ENCODE measurements at regions not wholly inside any gene's neighbourhood (a gene's known extent, or its start where the extent isn't known, plus 50 kb on each side); places are given as distances from the start of the nearest gene placed in this dataset.
"Not testable (repeated sequence)": the region's sequence is repeated elsewhere in the genome, so short reads cannot be mapped to it uniquely, and the experiment has no call there.

DNA sequence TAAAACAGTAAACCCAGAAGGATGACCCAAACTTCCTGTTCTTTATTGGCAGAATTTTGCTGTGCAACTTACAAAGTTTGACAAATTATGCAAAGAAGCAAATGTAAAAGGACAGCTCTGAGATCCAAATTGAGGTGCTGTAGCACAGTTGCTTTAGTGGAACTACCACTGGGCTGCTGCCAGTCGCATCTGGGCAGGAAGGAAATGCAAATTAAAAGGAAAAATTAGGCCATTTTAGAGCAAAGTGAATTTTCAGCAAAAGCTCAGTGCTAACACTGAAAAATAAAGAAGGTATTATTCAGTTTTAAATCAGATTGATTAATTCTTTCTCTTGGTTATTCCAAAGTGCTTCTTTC, 104.5 kb downstream of the ZMAT3 start:
- no peak for DNase-seq (ENCODE audit: low spot score)

DNA sequence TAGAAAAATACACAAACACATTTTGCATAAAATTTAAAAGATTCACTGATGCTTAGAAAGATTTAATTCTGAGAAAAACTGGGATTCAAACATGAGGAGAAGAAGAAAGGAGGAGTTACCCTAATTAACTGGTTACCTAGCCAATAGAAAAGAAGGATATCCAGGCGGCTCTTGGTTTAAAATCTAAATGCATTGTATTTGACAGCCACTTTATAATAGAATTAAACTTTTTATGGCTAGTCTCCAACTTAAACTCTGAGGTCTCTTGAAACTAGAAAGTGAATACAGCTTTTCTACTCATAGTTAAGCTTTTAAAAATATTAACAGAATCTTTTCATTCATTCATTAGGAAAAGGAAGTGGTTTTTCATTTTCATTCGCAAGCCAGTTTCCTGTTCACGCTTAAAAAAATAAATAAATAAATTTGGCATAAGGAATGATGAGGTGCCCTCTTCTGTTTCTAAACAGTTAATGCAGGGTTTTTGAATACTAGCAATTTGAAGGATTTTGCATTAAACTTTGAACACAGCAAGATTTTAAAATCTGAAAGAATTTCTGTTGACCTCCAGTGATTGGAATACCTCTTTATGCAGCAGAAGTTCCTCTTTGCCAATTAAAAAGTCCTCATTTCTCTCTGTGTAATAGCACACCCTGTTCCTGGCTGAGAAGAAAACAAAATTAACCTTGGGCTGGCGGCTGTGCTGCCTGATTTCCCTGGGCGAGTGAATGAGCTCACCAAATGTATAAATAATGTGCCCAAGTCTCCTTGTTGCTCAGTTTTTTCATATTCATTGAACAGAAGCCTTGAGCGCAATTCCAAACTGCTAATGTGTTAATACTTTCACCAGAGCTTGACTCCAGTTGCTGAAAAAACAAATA, 105.1 kb downstream of the ZMAT3 start:
- peak; percentile 75 for DNase-seq (ENCODE audit: low spot score)

DNA sequence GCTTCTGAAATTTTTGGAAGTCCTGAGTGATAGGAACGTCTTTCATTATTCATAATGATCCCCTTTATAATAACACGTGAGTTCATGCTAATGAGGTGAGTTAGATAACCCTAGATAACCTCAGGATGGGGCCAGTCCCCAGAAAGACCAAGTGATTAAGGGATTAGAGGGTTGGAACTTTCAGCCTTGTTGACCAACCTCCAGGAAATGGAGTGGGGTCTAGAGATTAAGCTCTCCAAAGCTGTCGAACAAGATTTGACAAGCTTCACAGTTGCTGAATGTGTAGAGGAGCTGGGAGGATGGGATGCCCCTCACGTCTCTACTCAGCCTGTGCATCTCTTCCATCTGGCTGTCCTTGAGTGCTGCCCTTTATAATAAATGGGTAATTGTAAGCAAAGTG, 107.1 kb downstream of the ZMAT3 start:
- DNase-seq (ENCODE audit: low spot score): no peak

DNA sequence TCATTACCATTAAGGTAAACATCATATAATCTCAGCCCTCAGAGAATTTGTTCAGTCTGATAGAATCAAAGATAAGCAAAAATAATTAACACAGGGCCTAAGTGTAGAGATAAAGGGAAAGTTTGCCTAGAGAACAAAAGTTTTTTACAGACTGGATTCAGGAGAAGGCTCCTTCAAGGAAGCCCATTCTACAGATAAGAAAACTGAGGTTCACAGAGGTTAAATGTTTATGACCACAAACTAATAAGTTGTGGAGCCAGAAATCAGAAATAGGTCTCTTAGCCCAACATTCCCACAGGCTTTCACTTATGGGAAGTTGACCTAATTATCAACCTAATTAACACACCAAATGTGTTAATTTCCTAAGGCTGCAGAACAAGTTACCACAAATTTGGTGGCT, 110.7 kb downstream of the ZMAT3 start:
- DNase-seq (ENCODE audit: low spot score): no peak

DNA sequence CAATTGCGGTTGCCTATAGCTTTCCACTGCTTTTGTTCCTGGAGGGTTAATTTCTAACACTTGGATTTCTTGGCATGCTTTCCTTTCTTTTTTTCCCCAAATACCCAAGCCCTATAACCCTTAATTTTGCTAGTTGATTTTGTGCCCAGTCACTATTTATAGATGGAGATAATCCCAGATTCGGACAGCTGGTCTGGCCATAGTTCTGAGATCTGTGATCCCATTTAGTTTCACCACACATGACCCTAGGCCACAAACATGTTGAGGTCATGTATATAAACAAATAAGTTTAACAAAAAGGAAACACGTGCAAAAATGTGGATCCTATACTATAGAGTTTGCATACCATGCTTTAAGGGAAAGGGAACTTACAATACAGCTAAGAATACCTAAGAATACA, 111.4 kb downstream of the ZMAT3 start:
- DNase-seq (ENCODE audit: low spot score): no peak

DNA sequence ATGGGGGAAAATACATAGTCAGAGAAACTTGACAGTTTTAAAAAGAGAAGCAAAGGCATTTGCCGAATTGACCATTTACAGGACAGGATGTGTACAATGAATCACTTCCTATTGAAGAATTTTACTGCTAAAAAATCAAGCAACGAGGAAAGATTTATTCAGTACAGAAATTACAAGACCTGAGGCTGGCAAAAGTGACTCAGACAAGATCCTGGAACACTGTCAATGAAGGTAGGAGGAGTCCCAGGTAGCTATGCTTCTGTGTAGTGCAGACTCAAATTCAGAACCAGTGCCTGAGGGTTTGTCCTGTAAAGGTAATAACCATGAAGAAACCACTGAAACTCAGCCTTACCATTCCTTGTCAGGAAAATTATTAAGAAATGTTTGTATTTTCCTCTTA, 120.9 kb downstream of the ZMAT3 start:
- peak; percentile 53 for DNase-seq (ENCODE audit: low spot score)

DNA sequence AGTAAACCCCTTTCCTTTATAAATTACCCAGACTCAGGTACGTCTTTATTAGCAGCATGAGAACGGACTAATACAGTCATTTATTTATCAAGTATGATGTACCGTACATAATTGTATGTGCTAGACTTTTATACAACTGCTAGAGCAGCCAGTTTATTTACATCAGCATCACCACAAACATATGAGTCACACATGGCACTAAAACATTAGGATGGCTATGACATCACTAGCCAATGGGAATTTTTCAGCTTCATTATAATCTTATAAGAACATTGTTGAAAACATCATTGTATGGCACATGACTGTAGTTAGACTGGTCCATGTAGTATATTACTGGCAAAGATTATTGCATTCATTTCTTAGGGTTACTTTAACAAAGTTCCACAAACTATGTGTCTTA, 121.7 kb downstream of the ZMAT3 start:
- DNase-seq (ENCODE audit: low spot score): no peak

DNA sequence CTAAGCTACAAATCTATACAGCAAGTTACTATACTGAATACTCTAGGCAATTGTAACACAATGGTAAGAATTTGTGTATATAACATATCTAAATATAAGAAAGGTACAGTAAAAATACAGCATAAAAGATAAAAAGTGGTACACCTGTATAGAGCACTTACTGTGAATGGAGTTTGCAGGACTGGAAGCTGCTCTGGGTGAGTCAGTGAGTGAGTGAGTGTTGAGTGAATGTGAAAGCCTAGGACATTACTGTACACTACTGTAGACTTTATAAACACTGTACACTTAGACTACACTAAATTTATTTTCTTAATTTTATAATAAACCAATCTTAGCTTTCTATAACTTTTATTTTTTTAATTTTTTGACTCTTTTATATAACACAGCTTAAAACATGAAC, 123.1 kb downstream of the ZMAT3 start:
- no peak for DNase-seq (ENCODE audit: low spot score)

DNA sequence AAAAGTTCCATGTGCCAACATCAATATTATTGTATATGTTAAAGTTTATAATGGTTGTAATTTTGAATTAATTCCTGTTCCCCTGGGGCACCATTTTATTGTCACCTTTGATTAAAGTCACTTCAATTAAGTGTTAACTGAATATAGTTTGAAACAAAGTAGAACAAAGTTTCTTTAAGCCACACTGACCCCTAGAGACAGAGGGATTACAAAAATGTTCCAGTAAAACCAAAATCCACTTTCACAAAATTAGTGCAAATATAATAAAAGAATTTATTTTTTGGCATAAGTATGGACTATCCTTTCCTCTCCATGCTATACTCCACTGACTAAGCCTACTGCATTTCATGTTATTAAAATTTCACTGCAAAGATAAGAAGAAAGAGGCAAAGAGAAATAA, 123.9 kb downstream of the ZMAT3 start:
- DNase-seq (ENCODE audit: low spot score): no peak

DNA sequence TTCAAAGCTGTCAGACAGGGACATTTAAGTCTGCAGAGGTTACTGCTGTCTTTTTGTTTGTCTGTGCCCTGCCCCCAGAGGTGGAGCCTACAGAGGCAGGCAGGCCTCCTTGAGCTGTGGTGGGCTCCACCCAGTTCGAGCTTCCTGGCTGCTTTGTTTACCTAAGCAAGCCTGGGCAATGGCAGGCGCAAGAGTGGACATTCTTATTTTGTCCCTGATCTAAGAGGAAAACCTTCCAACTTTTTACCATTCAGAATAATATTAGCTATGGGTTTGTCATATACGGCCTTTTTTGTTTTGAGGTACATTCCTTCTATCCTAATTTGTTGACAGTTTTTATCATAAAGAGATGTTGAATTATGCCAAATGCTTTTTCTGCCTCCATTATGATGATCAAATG, 129.3 kb downstream of the ZMAT3 start:
- not testable (repeated sequence) for DNase-seq (ENCODE audit: low spot score)

DNA sequence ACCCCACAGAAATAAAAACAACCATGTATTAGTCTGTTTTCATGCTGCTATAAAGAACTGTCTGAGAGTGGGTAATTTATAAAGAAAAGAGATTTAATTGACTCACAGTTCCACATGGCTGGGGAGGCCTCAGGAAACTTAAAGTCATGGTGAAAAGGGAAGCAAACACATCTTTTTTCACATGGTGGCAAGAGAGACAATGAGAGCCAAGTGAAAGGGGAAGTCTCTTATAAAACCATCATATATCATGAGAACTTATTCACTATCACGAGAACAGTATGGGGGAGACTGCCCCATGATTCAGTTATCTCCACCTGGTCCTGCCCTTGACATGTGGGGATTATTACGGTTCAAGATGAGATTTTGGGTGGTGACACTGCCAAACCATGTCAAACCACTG, 141.5 kb downstream of the ZMAT3 start:
- DNase-seq (ENCODE audit: low spot score): no peak

DNA sequence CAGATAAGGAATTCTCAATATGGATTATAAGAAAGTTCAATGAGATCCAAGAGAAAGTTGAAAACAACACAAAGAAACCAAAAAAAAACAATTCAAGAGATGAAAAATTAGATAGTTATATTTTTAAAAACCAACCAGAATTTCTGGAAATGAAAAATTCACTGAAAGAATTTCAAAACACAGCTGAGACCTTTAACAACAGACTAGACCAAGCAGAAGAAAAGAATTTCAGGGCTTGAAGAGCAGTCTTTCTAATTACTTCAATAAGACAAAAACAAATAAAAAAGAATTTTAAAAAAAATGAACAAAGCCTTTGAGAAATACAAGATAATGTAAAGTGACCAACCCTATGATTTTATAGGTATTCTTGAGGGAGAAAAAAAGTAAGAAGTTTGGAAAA, 155.4 kb downstream of the ZMAT3 start:
- no peak for DNase-seq (ENCODE audit: low spot score)

DNA sequence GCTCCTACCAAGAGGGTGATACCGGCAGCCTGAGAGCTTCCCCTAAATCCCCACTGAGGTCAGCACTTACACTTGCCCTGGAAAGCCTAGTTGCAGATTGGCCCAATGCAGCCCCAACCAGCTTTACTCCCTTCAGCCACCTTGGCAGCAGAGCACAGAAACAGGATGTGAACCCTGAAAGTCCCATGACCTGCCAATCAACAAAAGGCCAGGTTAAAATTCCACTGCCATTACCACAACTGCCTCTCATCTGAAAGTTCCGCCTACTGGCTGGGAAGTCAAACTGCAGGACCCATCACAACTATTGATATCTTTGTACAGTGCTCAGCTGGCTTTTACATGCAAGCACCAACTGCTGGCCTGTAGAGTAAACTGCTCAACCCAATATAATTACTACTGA, 156.2 kb downstream of the ZMAT3 start:
- DNase-seq (ENCODE audit: low spot score): peak; percentile 1

DNA sequence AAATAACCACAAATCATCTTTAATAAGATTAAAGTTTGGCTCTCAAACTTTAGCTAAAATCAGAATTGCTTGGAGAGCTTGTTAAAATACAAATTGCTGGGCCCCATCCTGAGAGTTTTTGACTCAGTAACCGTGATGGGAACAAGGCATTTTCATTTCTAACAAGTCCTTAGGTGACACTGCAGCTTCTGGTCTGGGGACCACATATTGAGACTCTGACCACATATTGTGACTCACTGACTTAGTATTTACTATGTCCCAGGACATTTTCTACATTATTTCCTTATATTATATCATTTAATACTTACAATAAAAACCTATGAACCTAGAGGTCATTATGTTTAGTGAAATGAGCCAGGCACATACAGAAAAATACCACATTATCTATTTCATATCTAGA, 164.5 kb downstream of the ZMAT3 start:
- peak; percentile 42 for DNase-seq (ENCODE audit: low spot score)

DNA sequence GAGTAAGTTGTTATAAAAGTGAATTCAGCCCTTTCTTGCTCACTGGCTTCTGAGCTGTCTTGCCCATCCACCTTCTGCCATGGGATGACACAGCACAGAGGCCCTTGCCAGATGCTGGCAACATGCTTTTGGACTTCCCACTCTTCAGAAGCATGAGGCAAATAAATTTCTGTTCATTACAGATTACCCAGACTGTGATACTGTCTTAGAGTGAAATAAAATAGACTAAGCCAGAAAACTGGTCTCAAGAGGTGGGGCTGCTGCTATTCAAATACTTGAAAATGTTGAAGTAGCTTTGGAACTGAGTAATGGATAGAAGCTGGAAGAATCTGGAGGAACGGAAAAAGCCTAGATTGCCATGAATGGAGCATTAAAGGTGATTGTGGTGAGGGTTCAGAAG, 170.4 kb downstream of the ZMAT3 start:
- no peak for DNase-seq (ENCODE audit: low spot score)

DNA sequence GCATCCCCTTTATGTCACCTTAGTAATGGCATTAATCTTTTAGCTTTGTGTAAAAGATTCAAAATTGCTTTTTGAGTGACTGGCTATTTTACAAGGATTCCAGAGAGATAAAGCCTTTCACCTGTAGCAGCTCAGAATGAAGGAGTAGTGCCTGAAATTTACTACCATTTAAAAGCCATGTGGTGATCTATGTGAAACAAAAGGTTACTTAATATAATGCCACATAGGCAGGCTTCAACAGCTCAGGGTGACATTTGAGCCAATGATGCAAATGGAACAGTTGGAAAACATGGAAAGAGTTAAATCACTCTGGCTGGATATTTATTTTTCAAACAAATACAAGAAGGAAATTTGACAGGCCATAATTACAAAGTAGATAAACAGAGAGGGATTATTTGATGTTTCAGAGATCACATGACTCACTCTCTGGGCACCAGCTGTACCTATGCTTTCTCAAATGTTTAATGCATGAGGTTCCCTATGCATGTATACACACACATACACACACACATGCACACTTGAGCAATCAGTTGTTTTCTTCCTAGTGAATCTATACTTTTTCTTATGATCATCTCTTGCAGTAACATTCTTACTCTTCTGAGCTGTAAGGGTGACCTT, 171.5 kb downstream of the ZMAT3 start:
- DNase-seq (ENCODE audit: low spot score): no peak

DNA sequence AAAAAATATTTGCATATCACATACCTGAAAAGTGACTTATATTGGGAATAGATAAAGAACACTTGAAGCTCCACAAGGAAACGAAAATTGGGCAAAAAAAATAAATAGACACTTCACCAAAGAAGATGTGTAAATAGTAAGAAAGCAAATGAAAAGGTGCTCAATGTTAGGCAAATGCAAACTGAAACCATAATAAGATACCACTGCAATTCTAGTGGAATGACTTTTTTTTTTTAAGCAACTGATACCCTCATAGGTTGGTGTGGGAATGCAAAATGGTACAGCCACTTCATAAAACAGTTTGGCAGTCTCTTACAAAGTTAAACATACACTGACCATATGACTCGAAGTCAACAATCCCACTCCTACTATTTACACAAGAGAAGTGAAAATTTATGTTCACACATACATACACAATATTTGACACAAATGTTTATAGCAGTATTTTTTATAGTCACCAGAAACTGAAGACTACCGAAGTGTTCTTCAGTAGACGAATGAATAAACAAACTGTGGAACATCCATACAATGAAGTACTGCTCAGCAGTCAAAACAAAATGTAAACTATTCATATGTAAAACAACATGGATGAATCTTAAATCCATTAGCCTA, 176.3 kb downstream of the ZMAT3 start:
- DNase-seq (ENCODE audit: low spot score): no peak

Data from kidney tubule cell (primary cell).